GM18870 (cell line): ENCODE measurements at regions not wholly inside any gene's neighbourhood (a gene's known extent, or its start where the extent isn't known, plus 50 kb on each side); places are given as distances from the start of the nearest gene placed in this dataset.

ENCODE experiments used
- ATAC-seq: cut with Tn5 transposase; IDR thresholded peaks from one replicate; pipeline ENCODE4 v1.9.1; 2021; ENCODE audit warnings: moderate library complexity; ENCODE audit not compliant: unreplicated experiment

DNA sequence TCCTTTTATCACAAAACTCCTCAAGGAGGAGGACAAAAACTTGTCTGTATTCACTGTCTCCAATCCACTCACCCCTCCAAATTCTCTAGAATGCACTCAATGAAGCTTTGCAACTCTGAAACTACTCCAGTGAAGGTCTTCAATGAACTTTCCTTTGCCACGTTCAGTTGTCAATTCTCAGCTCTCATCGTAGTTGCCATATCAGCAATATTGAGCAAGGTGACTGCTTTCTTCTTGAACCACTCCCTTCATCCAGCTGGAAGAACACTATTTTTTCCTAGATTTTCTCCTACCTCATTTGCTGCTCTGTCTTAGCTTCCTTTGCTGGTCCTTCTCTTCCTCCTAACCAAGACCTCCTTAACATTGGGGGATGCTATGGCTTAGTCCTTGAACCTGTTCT, 191.8 kb downstream of the KDR start:
- ATAC-seq: no peak

DNA sequence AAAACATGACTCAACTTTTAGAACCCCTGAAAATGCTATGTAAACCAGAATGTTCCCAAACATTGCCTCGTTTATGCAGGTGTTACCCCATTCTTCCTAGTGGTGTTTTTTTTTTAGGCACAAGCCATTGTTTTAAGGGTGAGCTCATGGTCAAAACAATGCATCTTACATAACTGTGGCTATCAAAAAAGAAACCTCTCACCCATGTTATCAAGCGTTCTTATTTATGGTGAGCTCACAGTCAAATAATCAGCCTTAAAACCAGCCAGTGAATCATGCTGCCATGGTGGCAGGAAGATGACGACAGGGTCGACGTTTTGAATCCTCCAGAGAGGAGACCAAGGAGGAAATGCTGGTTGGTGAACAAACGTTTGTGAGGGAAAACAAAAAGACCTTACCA, 195.2 kb downstream of the KDR start:
- no peak for ATAC-seq

- no peak for ATAC-seq
These were observed 195.9 kb downstream of the KDR start for GRCh38 chr4:54929459-54929858.

GRCh38 chr4:54924891-54925290, 200.5 kb downstream of the KDR start:
- ATAC-seq: no peak

DNA sequence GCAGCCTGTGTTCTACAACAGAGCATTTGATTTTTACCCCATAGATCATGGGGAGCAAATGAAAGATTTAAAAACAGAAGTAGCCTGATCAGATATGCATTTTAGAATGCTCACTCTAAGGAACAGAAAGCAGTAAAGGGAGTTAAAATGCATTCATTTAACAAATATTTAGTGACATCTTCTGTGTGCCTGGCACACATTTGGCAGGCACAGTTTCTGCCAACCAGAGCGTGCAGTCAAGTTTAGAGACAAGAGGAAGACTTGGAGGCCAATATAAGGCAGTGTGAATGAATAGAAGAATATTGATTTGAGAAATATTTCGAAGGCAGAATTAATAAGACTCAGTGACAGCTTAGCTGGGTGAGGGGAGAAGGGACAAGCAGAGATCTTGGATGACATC, 210.1 kb downstream of the KDR start:
- ATAC-seq: no peak

GRCh38 chr4:54914781-54915180, 210.6 kb downstream of the KDR start:
- ATAC-seq: no peak

- no peak for ATAC-seq
These were observed 211.5 kb downstream of the KDR start for GRCh38 chr4:54913751-54914526.

DNA sequence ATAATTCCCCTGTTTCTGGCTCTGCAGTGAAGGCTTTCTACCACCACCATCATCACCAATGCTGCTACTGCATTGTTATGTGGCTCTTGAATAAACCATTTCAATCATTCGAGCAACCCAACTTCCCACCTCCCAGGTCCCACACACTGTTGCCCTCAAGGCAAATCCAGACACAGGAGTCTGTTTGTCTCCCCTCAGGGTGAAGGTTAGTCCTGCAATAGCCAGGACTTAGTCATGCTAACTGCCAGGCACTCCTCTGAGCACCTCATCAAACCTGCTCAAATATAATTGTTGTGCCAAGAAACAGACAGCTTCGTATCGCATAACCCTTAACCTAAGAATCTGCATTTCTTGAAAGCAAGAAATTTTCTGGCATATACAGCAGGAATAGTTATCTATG, 213.2 kb downstream of the KDR start:
- ATAC-seq: no peak

DNA sequence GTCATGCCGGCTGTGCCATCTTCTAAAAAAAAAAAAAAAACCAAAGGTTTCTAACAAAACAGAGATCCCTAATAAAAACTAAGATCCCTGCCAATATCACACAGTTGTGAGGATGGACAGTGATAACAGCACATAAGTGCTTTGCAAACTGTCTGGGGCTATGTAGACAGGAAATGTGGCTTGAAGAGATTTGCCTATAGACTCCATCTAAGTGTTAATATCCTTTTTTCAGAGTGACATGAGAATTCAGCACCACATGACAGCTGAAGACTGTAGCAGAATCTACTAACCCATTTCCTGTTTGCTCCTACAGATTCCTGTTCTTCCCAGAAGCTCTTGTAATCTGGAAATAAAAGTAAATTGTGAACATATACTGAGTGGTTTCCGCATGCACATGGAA, 215.4 kb downstream of the KDR start:
- ATAC-seq: no peak

- no peak for ATAC-seq
These were observed 216.6 kb downstream of the KDR start for GRCh38 chr4:54908763-54909162.

- ATAC-seq: no peak
These were observed 220.4 kb downstream of the KDR start for GRCh38 chr4:54904953-54905352.

GRCh38 chr4:54902976-54903375, 222.4 kb downstream of the KDR start:
- no peak for ATAC-seq

GRCh38 chr4:54902271-54902670, 223.1 kb downstream of the KDR start:
- no peak for ATAC-seq

DNA sequence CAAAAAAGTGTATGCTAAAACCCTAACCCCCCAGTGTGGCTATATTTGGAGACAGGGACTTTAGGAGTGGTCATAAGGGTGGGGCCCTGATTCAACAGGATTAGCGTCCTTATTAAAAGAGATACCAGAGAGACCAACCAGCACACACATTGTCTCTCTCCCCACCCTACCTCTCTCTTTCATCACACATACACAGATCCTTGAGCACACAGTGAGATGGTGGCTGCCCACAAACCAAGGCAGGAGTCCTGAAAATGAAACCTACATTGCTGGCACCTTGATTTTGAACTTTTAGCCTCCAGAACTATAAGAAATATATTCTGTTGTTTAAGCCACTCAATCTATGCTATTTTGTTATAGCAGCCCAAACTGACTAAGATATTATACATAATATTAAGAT, 224.2 kb downstream of the KDR start:
- no peak for ATAC-seq

DNA sequence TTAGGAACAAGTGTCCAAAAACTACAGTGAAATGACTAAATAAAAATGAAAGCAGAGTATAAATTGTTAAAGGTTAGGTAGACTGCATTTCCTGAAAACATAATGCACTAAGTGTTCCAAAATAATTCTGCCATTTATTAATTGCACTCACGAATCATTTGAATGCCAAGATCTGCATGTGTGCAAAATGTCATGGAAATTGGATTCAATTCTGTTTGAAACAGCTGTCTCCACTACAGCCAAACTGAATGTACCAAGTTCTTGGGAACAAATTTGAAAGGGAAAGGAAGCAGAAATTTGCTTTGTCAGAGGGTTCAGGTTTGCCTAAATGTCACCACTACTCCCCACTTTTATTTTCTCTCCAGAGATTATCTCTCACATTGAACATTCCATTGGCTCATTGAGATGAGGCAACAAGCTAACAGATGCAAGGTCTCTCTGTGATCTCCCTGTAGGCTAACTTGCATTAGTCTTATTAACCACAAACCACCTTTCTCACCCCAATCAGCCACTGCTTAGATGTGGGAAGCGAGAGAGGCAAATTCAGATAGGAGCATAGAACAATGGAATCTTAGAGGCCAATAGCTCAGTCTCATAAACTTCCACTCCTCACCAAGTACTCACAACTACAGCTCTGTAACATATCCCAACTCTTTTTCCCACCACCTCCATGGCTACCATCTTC, 226.6 kb downstream of the KDR start:
- ATAC-seq: no peak

GRCh38 chr4:54898056-54898562, 227.3 kb downstream of the KDR start:
- no peak for ATAC-seq

- ATAC-seq: no peak
These were observed 227.8 kb downstream of the KDR start for GRCh38 chr4:54897590-54897989.

DNA sequence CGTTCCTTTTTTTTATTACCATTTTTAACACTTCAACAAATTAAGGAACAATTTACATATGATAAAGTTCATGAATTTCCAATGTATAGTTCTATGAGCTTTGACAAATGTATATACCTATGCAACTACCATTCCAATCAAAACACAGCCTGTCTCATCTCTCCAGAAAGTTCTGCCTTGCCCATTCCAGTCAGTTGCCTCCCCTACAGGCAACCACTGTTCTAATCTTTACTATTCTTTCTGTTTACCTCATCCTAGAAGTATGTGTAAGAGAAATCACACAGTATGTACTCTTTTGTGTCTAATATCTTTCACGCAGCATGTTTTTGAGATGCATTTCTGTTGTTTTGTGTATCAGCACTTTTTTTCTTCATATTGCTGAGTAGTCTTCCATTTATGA, 224.9 kb downstream of the KIT start:
- no peak for ATAC-seq

GRCh38 chr4:54879576-54879975, 221.8 kb downstream of the KIT start:
- no peak for ATAC-seq

- no peak for ATAC-seq
These were observed 219.2 kb downstream of the KIT start for GRCh38 chr4:54877006-54877405.

- ATAC-seq: no peak
These were observed 214.5 kb downstream of the KIT start for GRCh38 chr4:54872261-54872660.

- no peak for ATAC-seq
These were observed 206.0 kb downstream of the KIT start for GRCh38 chr4:54863571-54864255.
